ENCODE measurements at regions not wholly inside any gene's neighbourhood (a gene's known extent, or its start where the extent isn't known, plus 50 kb on each side); places are given as distances from the start of the nearest gene placed in this dataset.

DNA sequence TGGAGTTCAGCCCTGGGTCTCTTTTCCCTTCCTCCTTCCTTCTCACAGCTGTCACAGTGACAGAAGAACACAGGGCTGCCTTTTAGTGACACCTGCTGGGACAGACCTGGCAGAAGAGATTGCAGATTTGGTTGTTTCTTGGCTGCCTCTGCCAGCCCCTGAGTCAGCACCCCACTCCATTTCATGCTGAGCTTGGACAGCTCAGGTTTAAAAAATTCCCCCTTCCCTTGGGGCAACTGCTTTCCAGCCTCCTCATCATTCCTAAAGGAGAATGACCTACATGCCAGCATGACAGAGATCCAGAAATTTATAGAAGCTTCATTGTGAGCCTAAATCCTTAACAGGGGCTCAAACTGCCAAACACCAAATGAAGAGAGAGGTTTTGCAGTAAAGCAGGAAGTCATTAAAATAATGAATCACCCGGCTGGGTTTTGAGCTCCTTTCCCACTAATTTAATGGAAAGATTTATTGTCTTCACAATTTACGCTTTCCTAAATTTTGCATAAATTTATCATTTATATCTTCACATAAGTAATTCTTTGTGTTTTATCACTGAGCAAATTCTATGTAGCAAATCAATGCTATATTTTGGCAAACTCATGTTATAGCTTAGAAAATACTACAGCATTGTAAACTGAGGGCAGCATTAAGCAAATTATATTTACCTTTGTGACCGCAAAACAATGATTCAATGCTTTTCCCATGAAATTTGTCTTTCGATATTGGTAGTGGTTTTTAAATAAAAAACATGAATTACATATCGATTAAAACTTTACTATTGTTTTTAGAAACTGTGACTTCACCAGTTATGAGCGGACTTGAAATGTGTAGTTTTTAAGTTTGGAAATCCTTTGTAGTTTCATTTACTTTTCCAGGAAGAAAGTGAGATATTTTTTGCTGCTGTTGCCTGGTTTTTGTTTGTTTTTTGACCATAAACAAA lies 399.5 kb upstream of the ANKRD30A start:
- no peak overlapping the region for H3K4me3 ChIP-seq (ENCODE audit: low read depth, low read length)
- no peak for TF ChIP-seq CTCF (IDR thresholded peaks at IDR 0.05; ENCODE audit: low read depth, low read length, missing control alignments)
- DNase-seq (ENCODE audit: low read depth) = no peak

DNA sequence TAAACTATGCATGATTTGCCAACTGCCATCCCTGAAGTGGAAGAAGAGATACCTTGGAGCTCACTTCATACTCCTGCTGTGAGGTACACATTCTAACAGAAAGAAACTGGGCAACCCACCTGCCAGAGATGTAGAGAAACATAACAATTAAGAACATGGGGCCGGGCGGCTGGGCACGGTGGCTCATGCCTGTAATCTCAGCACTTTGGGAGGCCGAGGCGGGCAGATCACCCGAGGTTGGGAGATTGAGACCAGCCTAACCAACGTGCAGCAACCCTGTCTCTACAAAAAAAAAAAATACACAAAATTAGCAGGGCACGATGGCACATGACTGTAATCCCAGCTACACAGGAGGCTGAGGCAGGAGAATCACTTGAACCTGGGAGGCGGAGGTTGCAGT lies 402.6 kb upstream of the ANKRD30A start:
- no peak for DNase-seq (ENCODE audit: low read depth)
- TF ChIP-seq CTCF (IDR thresholded peaks at IDR 0.05; ENCODE audit: low read depth, low read length, missing control alignments) = no peak
- no peak overlapping the region for H3K4me3 ChIP-seq (ENCODE audit: low read depth, low read length)

GRCh38 chr10:36721871-36722270 lies 403.5 kb upstream of the ANKRD30A start:
- no peak for DNase-seq (ENCODE audit: low read depth)
- H3K4me3 ChIP-seq (ENCODE audit: low read depth, low read length) = no peak overlapping the region
- no peak for TF ChIP-seq CTCF (IDR thresholded peaks at IDR 0.05; ENCODE audit: low read depth, low read length, missing control alignments)

DNA sequence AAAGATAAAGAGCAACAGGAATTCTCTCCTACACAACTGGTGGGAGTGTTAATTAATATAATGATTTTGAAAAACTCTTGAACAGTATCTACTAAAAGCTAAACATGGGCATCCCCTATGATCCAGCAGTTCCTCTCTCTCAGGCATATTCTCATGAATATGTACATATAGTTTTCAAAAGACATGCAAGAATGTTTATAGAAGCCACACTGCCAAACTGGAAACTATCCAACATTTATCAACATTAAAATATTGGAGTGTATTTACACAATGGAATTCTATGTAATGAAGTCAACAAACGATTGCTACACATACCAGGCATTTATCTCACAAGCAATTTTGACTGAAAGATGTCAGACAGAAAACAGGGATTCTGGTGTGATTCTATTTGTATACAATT lies 404.5 kb upstream of the ANKRD30A start:
- no peak overlapping the region for H3K4me3 ChIP-seq (ENCODE audit: low read depth, low read length)
- no peak for TF ChIP-seq CTCF (IDR thresholded peaks at IDR 0.05; ENCODE audit: low read depth, low read length, missing control alignments)
- no peak for DNase-seq (ENCODE audit: low read depth)

DNA sequence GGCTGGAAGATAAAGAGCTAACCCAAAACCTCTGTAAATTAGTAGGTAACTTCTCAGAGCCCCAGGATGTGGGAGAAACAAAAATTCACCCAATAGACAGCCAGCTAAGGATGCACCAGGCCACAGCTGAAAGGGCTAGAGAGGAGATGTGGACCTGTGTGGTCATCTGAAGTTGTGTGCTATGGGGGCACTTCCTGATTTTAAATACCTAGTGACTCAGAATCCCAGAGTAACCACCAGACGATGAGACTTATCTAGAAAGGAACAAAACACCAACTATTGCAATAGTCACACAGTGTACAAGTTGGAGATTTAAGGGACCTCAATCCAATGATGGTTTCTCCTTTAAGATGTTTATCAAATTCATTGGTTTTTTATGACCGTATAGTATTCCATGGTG lies 408.3 kb upstream of the ANKRD30A start:
- no peak for TF ChIP-seq CTCF (IDR thresholded peaks at IDR 0.05; ENCODE audit: low read depth, low read length, missing control alignments)
- no peak for DNase-seq (ENCODE audit: low read depth)
- H3K4me3 ChIP-seq (ENCODE audit: low read depth, low read length) = no peak overlapping the region

- H3K4me3 ChIP-seq (ENCODE audit: low read depth, low read length) = no peak overlapping the region
- DNase-seq (ENCODE audit: low read depth) = no peak
These were observed 409.1 kb upstream of the ANKRD30A start for GRCh38 chr10:36716291-36716690.

More at GRCh38 chr10:36716291-36716690, 409.1 kb upstream of the ANKRD30A start:
- no peak for TF ChIP-seq CTCF (IDR thresholded peaks at IDR 0.05; ENCODE audit: low read depth, low read length, missing control alignments)
